ENCODE measurements at regions not wholly inside any gene's neighbourhood (a gene's known extent, or its start where the extent isn't known, plus 50 kb on each side); places are given as distances from the start of the nearest gene placed in this dataset.

DNA sequence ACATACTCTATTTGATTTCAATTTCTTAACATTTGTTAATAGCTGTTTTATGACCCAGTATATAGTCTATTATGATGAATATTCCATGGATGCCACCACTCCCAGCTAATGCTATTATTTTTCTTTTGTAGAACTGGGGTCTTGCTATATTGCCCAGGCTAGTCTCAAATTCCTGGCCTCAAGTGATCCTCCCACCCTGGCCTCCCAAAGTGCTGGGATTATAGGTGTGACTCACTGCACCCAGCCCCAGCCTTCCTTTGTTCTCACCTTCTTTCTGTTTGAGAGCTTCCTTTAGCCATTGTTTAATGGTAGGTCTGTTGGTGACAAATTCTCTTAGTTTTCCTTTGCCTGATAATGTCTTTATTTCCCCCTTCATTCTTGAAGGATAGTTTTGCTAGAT, 52.9 kb upstream of the AMOTL1 start:
- H3K4me1 ChIP-seq: no peaks in the 10 kb centered on the region
- no peak for ATAC-seq
- intact Hi-C loops (cut with DNase I): no loop called here
- no peak overlapping the region for H3K27ac ChIP-seq
- no peaks in the 10 kb centered on the region for H3K9me3 ChIP-seq
- no peaks in the 10 kb centered on the region for H3K36me3 ChIP-seq
- H3K4me3 ChIP-seq: no peak overlapping the region
- DNase-seq: no peak
- H3K27me3 ChIP-seq: no peaks in the 10 kb centered on the region
- TF ChIP-seq, protein P1, sequence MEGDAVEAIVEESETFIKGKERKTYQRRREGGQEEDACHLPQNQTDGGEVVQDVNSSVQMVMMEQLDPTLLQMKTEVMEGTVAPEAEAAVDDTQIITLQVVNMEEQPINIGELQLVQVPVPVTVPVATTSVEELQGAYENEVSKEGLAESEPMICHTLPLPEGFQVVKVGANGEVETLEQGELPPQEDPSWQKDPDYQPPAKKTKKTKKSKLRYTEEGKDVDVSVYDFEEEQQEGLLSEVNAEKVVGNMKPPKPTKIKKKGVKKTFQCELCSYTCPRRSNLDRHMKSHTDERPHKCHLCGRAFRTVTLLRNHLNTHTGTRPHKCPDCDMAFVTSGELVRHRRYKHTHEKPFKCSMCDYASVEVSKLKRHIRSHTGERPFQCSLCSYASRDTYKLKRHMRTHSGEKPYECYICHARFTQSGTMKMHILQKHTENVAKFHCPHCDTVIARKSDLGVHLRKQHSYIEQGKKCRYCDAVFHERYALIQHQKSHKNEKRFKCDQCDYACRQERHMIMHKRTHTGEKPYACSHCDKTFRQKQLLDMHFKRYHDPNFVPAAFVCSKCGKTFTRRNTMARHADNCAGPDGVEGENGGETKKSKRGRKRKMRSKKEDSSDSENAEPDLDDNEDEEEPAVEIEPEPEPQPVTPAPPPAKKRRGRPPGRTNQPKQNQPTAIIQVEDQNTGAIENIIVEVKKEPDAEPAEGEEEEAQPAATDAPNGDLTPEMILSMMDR (IDR thresholded peaks at IDR 0.05): no peak

DNA sequence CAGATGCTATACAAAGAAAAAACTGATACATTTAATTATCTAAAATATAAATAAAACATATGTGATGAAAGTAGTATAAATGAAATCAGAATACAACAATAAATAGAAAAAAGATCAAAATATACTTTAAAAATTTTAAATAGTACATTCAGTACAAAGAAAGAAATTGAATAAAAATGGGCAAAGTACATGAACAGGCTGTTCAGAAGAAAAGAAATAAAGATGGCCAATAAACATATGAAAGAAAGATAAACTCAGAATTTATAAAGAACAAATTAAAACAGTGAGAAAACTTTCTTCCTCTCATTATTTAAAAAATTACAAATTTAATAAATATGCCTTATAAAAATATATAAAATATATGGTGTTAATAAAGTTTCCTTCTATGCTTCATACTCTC, 50.5 kb upstream of the AMOTL1 start:
- Histone ChIP-seq H3K36me3 (no peaks in the 10 kb centered on the region), H3K9me3 (no peaks in the 10 kb centered on the region), H3K27me3 (no peaks in the 10 kb centered on the region), H3K4me3 (no peak overlapping the region), H3K27ac (no peak overlapping the region), H3K4me1 (no peaks in the 10 kb centered on the region)
- ATAC-seq (no peak), DNase-seq (no peak)
- intact Hi-C loops (cut with DNase I): no loop called here
- TF ChIP-seq, protein P1 (IDR thresholded peaks at IDR 0.05): no peak
